Stimulated activated CD8-positive, alpha-beta memory T cell treated with anti-CD3 and anti-CD28 coated beads, Interleukin-7, amount 100 ng/mL, for 24 hours (primary cell): ENCODE measurements at regions not wholly inside any gene's neighbourhood (a gene's known extent, or its start where the extent isn't known, plus 50 kb on each side); places are given as distances from the start of the nearest gene placed in this dataset.
"Not testable (repeated sequence)": the region's sequence is repeated elsewhere in the genome, so short reads cannot be mapped to it uniquely, and the experiment has no call there.

Experiments
- DNase-seq: peaks from one replicate; pipeline ENCODE4 v3.0.0-alpha.2; 2020; ENCODE audit warnings: low read depth

- DNase-seq = not testable (repeated sequence)
Measured at GRCh38 chr1:817071-817599, 106.6 kb upstream of the SAMD11 start.

GRCh38 chr1:817658-818617, 105.8 kb upstream of the SAMD11 start:
- DNase-seq = not testable (repeated sequence)

GRCh38 chr1:818618-819291, 105.0 kb upstream of the SAMD11 start:
- no peak for DNase-seq

- no peak for DNase-seq
Measured at GRCh38 chr1:820962-821361, 102.8 kb upstream of the SAMD11 start.

GRCh38 chr1:826808-827207, 96.9 kb upstream of the SAMD11 start:
- DNase-seq = not testable (repeated sequence)

- DNase-seq = peak; percentile 96
Measured at GRCh38 chr1:827211-828063, 96.3 kb upstream of the SAMD11 start.

GRCh38 chr1:829324-829723, 94.4 kb upstream of the SAMD11 start:
- not testable (repeated sequence) for DNase-seq

GRCh38 chr1:829932-830331, 93.8 kb upstream of the SAMD11 start:
- DNase-seq = not testable (repeated sequence)

- not testable (repeated sequence) for DNase-seq
Measured at GRCh38 chr1:830750-831149, 93.0 kb upstream of the SAMD11 start.

GRCh38 chr1:831522-831921, 92.2 kb upstream of the SAMD11 start:
- no peak for DNase-seq

- no peak for DNase-seq
Measured at GRCh38 chr1:832136-832535, 91.6 kb upstream of the SAMD11 start.

- DNase-seq = not testable (repeated sequence)
Measured at GRCh38 chr1:833226-833625, 90.5 kb upstream of the SAMD11 start.

GRCh38 chr1:835509-835908, 88.2 kb upstream of the SAMD11 start:
- DNase-seq = not testable (repeated sequence)

GRCh38 chr1:837601-838000, 86.1 kb upstream of the SAMD11 start:
- DNase-seq = not testable (repeated sequence)

- not testable (repeated sequence) for DNase-seq
Measured at GRCh38 chr1:838291-838690, 85.4 kb upstream of the SAMD11 start.

- DNase-seq = not testable (repeated sequence)
Measured at GRCh38 chr1:840592-840991, 83.1 kb upstream of the SAMD11 start.

GRCh38 chr1:841671-842425, 81.9 kb upstream of the SAMD11 start:
- not testable (repeated sequence) for DNase-seq

GRCh38 chr1:842799-843198, 80.9 kb upstream of the SAMD11 start:
- DNase-seq = not testable (repeated sequence)

- not testable (repeated sequence) for DNase-seq
Measured at GRCh38 chr1:843946-844345, 79.8 kb upstream of the SAMD11 start.

- no peak for DNase-seq
Measured at GRCh38 chr1:844472-845026, 79.2 kb upstream of the SAMD11 start.

GRCh38 chr1:845641-846040, 78.1 kb upstream of the SAMD11 start:
- not testable (repeated sequence) for DNase-seq
